Testis (tissue), 2 donors: ENCODE measurements at regions not wholly inside any gene's neighbourhood (a gene's known extent, or its start where the extent isn't known, plus 50 kb on each side); places are given as distances from the start of the nearest gene placed in this dataset.

Experiments used
- POLR2A ChIP-seq: fragments of 450-650 bp; IDR thresholded peaks from one replicate; pipeline ENCODE4 v1.6.1; 2017; ENCODE audit warnings: antibody characterized with exemption, mild to moderate bottlenecking, moderate library complexity
- TF ChIP-seq, protein P1 (sequence below), 3 experiments: fragments of 450-650 bp in 2 of 3; fragments of 200-600 bp in 1 of 3; sonication (generic) in 1 of 3; IDR thresholded peaks; one replicate each; pipeline ENCODE4 v1.5.1; 2016 to 2019; ENCODE audit warnings: antibody characterized with exemption in 3 of 3, mild to moderate bottlenecking in 2 of 3, moderate library complexity in 1 of 3

DNA sequence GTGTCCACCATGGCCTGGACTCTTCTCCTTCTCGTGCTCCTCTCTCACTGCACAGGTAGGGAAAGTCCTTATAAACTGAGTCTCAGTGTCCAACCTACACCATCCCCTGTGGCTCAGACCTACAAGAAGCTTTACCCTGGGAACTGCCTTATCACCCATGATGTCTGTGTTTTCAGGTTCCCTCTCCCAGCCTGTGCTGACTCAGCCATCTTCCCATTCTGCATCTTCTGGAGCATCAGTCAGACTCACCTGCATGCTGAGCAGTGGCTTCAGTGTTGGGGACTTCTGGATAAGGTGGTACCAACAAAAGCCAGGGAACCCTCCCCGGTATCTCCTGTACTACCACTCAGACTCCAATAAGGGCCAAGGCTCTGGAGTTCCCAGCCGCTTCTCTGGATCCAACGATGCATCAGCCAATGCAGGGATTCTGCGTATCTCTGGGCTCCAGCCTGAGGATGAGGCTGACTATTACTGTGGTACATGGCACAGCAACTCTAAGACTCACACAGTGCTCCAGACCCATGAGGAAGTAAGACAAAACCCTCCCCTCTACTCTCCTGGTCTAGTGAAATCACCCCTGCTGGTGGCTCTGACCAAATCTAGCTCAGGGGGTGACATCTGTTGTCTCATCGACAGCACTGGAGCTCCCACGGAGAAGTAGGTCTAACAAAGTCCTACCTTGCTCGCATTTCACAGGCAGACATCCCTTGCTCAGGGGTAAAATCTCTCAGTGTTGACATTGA lies 74.3 kb downstream of the VPREB1 start:
- TF ChIP-seq, protein P1, sequence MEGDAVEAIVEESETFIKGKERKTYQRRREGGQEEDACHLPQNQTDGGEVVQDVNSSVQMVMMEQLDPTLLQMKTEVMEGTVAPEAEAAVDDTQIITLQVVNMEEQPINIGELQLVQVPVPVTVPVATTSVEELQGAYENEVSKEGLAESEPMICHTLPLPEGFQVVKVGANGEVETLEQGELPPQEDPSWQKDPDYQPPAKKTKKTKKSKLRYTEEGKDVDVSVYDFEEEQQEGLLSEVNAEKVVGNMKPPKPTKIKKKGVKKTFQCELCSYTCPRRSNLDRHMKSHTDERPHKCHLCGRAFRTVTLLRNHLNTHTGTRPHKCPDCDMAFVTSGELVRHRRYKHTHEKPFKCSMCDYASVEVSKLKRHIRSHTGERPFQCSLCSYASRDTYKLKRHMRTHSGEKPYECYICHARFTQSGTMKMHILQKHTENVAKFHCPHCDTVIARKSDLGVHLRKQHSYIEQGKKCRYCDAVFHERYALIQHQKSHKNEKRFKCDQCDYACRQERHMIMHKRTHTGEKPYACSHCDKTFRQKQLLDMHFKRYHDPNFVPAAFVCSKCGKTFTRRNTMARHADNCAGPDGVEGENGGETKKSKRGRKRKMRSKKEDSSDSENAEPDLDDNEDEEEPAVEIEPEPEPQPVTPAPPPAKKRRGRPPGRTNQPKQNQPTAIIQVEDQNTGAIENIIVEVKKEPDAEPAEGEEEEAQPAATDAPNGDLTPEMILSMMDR (IDR thresholded peaks at IDR 0.05) = no peak
- TF ChIP-seq POLR2A = no peak
